Panc1 (cell line): ENCODE measurements at regions not wholly inside any gene's neighbourhood (a gene's known extent, or its start where the extent isn't known, plus 50 kb on each side); places are given as distances from the start of the nearest gene placed in this dataset.

Source experiments
- ATAC-seq: fragments of 200-7000 bp; cut with Tn5 transposase; 2 replicates; pipeline ENCODE4 v1.9.1; 2020; ENCODE audit warnings: mild to moderate bottlenecking, moderate library complexity
- BruUV-seq: library from RNA; stranded (reverse); fragments of 400-500 nt; replicated peaks from 2 replicates; lab custom pipeline; 2021; lab: Mats Ljungman, UMichigan
- CTCF ChIA-PET: fragments of 300-600 bp; sonication (Branson Sonifier 250); formaldehyde crosslinking; loops from one replicate; lab custom pipeline; 2022; ENCODE audit warnings: antibody characterized with exemption; lab: Charles Lee
- POLR2A ChIA-PET: fragments of 300-600 bp; sonication (Branson Sonifier 250); formaldehyde crosslinking; loops from one replicate; lab custom pipeline; 2022; ENCODE audit warnings: antibody characterized with exemption; lab: Charles Lee
- DNase-seq: peaks from one replicate; pipeline ENCODE4 v3.0.0-alpha.2; 2010; ENCODE audit warnings: low read depth, low spot score
- H3K27ac ChIP-seq: 2 replicates; pipeline ENCODE4 v1.5.1; 2011; ENCODE audit warnings: mild to moderate bottlenecking, low read length, inconsistent platforms
- H3K27me3 ChIP-seq: fragments of 200-500 bp; sonication (Bioruptor generic); 2 replicates; pipeline ENCODE4 v1.6.0; 2014; ENCODE audit warnings: low read length, inconsistent platforms; ENCODE audit not compliant: control insufficient read depth, insufficient read depth
- H3K36me3 ChIP-seq: fragments of 200-500 bp; sonication (Bioruptor generic); 2 replicates; pipeline ENCODE4 v1.5.1; 2014; ENCODE audit warnings: inconsistent platforms, mild to moderate bottlenecking, low read length, moderate library complexity; ENCODE audit not compliant: control insufficient read depth, insufficient read depth
- H3K4me1 ChIP-seq: 2 replicates; pipeline ENCODE4 v1.5.1; 2011; ENCODE audit warnings: inconsistent platforms, mild to moderate bottlenecking, low read length, moderate library complexity; ENCODE audit not compliant: control insufficient read depth, insufficient read depth
- H3K4me3 ChIP-seq, 2 experiments: 2 replicates each; pipeline ENCODE4 v1.5.1; 2011 to 2012; ENCODE audit warnings: low read depth in 2 of 2, low read length in 2 of 2, mild to moderate bottlenecking in 2 of 2, inconsistent platforms in 1 of 2, moderate library complexity in 1 of 2
- H3K9me3 ChIP-seq: fragments of 200-500 bp; sonication (Bioruptor generic); 2 replicates; pipeline ENCODE4 v1.5.1; 2014; ENCODE audit warnings: low read depth, mild to moderate bottlenecking, inconsistent platforms, low read length, moderate library complexity; ENCODE audit not compliant: control insufficient read depth, insufficient read depth
- POLR2AphosphoS5 ChIP-seq: IDR thresholded peaks from 2 replicates; pipeline ENCODE4 v1.6.1; 2012; ENCODE audit warnings: mild to moderate bottlenecking, low read depth, low read length, moderate library complexity
- SIN3A ChIP-seq: IDR thresholded peaks from 2 replicates; pipeline ENCODE4 v1.6.1; 2012; ENCODE audit warnings: low read depth, mild to moderate bottlenecking, low read length, moderate library complexity, borderline replicate concordance; ENCODE audit not compliant: insufficient read depth
- TCF7L2 ChIP-seq: IDR thresholded peaks from 2 replicates; pipeline ENCODE4 v1.6.1; 2011; ENCODE audit warnings: mild to moderate bottlenecking, low read depth, low read length, inconsistent platforms
- in situ Hi-C: cut with HindIII; loops from 2 replicates; pipeline ENCODE4 v1.10.0; 2016; ENCODE audit warnings: low sequenced_read_pairs, low pct_unique_long_range_greater_than_20kb
- intact Hi-C: fragments of 100-400 bp; cut with micrococcal nuclease; formaldehyde crosslinking; loops from one replicate; pipeline ENCODE4 v1.10.0; 2022; ENCODE audit not compliant: unreplicated experiment
- TF ChIP-seq, protein P1 (sequence below): fragments of 450-650 bp; IDR thresholded peaks from 2 replicates; pipeline ENCODE4 v1.5.1; 2017; ENCODE audit warnings: mild to moderate bottlenecking
- TF ChIP-seq, protein P2 (sequence below), 2 experiments: IDR thresholded peaks; 2 replicates each; pipeline ENCODE4 v1.6.1; 2011 to 2012; ENCODE audit warnings: low read depth in 2 of 2, control low read depth in 1 of 2, low read length in 1 of 2, mild to moderate bottlenecking in 1 of 2, moderate library complexity in 1 of 2; ENCODE audit not compliant: insufficient read depth in 1 of 2

DNA sequence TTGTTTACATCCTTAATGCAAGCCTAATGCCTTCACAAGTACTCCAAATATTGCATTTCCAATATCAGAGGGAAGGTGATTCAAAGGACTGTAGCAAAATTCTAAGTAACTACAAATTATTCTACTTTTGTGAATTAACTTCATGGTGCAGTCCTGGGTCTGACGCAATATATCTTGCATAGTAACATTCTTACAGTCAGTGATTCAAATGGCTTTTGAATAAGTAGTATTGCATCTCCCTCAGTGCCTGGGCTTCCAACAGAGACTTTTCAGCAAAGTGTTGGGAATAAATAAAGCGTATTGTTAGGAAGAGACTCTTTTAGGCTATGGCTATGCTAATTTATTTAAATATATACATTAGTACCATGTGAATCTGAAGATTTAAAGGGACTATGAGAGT lies 564.7 kb upstream of the COBL start:
- DNase-seq (no peak), ATAC-seq (no peak)
- no TSS peak for BruUV-seq
- no peak overlapping the region for H3K27ac ChIP-seq
- no peak overlapping the region for H3K4me3 ChIP-seq
- no peaks in the 10 kb centered on the region for H3K27me3 ChIP-seq
- no peaks in the 10 kb centered on the region for H3K9me3 ChIP-seq
- H3K36me3 ChIP-seq = no peaks in the 10 kb centered on the region
- POLR2A ChIA-PET = no interaction called here
- in situ Hi-C loops = no loop called here
- intact Hi-C loops = no loop called here
- CTCF ChIA-PET = no interaction called here
- no peak for TF ChIP-seq TCF7L2
- TF ChIP-seq, protein P1, sequence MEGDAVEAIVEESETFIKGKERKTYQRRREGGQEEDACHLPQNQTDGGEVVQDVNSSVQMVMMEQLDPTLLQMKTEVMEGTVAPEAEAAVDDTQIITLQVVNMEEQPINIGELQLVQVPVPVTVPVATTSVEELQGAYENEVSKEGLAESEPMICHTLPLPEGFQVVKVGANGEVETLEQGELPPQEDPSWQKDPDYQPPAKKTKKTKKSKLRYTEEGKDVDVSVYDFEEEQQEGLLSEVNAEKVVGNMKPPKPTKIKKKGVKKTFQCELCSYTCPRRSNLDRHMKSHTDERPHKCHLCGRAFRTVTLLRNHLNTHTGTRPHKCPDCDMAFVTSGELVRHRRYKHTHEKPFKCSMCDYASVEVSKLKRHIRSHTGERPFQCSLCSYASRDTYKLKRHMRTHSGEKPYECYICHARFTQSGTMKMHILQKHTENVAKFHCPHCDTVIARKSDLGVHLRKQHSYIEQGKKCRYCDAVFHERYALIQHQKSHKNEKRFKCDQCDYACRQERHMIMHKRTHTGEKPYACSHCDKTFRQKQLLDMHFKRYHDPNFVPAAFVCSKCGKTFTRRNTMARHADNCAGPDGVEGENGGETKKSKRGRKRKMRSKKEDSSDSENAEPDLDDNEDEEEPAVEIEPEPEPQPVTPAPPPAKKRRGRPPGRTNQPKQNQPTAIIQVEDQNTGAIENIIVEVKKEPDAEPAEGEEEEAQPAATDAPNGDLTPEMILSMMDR = no peak
- no peak for TF ChIP-seq SIN3A
- TF ChIP-seq POLR2AphosphoS5 = no peak
- TF ChIP-seq, protein P2, sequence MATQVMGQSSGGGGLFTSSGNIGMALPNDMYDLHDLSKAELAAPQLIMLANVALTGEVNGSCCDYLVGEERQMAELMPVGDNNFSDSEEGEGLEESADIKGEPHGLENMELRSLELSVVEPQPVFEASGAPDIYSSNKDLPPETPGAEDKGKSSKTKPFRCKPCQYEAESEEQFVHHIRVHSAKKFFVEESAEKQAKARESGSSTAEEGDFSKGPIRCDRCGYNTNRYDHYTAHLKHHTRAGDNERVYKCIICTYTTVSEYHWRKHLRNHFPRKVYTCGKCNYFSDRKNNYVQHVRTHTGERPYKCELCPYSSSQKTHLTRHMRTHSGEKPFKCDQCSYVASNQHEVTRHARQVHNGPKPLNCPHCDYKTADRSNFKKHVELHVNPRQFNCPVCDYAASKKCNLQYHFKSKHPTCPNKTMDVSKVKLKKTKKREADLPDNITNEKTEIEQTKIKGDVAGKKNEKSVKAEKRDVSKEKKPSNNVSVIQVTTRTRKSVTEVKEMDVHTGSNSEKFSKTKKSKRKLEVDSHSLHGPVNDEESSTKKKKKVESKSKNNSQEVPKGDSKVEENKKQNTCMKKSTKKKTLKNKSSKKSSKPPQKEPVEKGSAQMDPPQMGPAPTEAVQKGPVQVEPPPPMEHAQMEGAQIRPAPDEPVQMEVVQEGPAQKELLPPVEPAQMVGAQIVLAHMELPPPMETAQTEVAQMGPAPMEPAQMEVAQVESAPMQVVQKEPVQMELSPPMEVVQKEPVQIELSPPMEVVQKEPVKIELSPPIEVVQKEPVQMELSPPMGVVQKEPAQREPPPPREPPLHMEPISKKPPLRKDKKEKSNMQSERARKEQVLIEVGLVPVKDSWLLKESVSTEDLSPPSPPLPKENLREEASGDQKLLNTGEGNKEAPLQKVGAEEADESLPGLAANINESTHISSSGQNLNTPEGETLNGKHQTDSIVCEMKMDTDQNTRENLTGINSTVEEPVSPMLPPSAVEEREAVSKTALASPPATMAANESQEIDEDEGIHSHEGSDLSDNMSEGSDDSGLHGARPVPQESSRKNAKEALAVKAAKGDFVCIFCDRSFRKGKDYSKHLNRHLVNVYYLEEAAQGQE (IDR thresholded peaks at IDR 0.05; ENCODE audit: insufficient read depth in 1 of 2, low read depth in 2 of 2, low read length in 1 of 2) = no peak
- H3K4me1 ChIP-seq = no peaks in the 10 kb centered on the region

DNA sequence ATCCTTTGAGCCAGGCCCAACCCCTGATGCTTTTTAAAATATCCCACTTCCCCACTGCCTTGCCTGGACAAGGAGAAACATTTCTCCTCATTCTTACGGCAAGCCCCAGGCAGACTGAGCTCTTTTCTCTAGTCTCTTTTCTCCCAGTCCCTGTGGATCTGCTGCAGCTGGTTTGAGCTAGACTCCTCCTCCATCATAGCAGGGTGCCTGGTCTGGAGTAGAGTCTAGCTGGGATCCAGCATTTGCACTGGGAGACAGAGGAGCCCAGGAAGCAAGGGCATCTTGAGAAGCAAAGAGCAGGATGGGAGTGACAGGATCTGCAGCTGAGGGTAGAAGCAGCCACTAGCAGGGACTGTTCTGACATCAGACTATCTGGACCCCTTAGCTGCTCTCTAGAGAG lies 562.3 kb upstream of the COBL start:
- H3K4me3 ChIP-seq = no peak overlapping the region
- H3K27ac ChIP-seq = no peak overlapping the region
- intact Hi-C loops = no loop called here
- H3K27me3 ChIP-seq = no peaks in the 10 kb centered on the region
- ATAC-seq (no peak), DNase-seq (no peak)
- H3K9me3 ChIP-seq = no peaks in the 10 kb centered on the region
- TF ChIP-seq POLR2AphosphoS5 = no peak
- H3K4me1 ChIP-seq = no peaks in the 10 kb centered on the region
- ChIA-PET CTCF (no interaction called here), POLR2A (no interaction called here)
- H3K36me3 ChIP-seq = no peaks in the 10 kb centered on the region
- in situ Hi-C loops = no loop called here
- no TSS peak for BruUV-seq

DNA sequence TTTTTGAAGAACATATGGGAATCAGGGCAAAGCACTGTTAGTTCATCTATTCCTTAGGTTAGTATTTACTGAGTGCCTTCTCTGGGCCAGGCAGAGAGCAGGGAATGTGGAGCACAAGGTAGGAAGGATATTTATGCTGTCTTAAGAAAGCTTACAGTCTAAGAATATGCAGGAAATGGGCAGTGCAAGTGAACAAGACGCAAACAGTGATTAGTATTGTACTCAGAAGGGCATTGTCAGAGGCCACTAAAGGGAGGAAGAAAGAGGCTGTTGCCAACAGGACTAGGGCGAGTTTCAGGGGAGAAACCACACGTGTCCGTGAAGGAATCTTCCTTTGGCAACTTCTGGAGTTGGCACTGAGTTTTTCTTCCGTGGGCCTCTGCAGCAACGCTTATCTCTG lies 552.8 kb upstream of the COBL start:
- no peak for DNase-seq
- BruUV-seq = no TSS peak
- no peak overlapping the region for H3K4me3 ChIP-seq
- intact Hi-C loops = no loop called here
- no peaks in the 10 kb centered on the region for H3K9me3 ChIP-seq
- no peaks in the 10 kb centered on the region for H3K36me3 ChIP-seq
- ATAC-seq = no peak
- no peaks in the 10 kb centered on the region for H3K4me1 ChIP-seq
- in situ Hi-C loops = no loop called here
- H3K27me3 ChIP-seq = no peaks in the 10 kb centered on the region
- CTCF ChIA-PET = no interaction called here
- POLR2A ChIA-PET = no interaction called here
- no peak overlapping the region for H3K27ac ChIP-seq
- TF ChIP-seq, protein P1 = no peak
- TF ChIP-seq, protein P2 (IDR thresholded peaks at IDR 0.05; ENCODE audit: insufficient read depth in 1 of 2, low read depth in 2 of 2, low read length in 1 of 2) = no peak
- no peak for TF ChIP-seq POLR2AphosphoS5
- TF ChIP-seq TCF7L2 = no peak
- TF ChIP-seq SIN3A = no peak
